MM.1S (cell line): ENCODE measurements at regions not wholly inside any gene's neighbourhood (a gene's known extent, or its start where the extent isn't known, plus 50 kb on each side); places are given as distances from the start of the nearest gene placed in this dataset.

Experiments used
- DNase-seq: peaks from one replicate; pipeline ENCODE4 v3.0.0-alpha.2; 2015
- H2AFZ ChIP-seq: fragments of 300-600 bp; sonication (generic); 2 replicates; pipeline ENCODE4 v1.6.0; 2016; ENCODE audit warnings: antibody characterized with exemption, low read length
- H3F3A ChIP-seq: fragments of 300-600 bp; sonication (generic); 2 replicates; pipeline ENCODE4 v1.6.1; 2016; ENCODE audit warnings: mild to moderate bottlenecking, antibody characterized with exemption, low read length, moderate library complexity, mixed read lengths; ENCODE audit not compliant: insufficient read depth
- H3K27ac ChIP-seq: fragments of 300-600 bp; sonication (generic); 2 replicates; pipeline ENCODE4 v1.5.1; 2016; ENCODE audit warnings: mild to moderate bottlenecking, low read length
- H3K27me3 ChIP-seq: fragments of 300-600 bp; sonication (generic); replicated peaks from 2 replicates; pipeline ENCODE4 v1.6.0; 2016; ENCODE audit warnings: low read length; ENCODE audit not compliant: insufficient read depth
- H3K36me3 ChIP-seq: fragments of 300-600 bp; sonication (generic); replicated peaks from 2 replicates; pipeline ENCODE4 v1.6.1; 2016; ENCODE audit warnings: mild to moderate bottlenecking, low read length, mixed read lengths; ENCODE audit not compliant: insufficient read depth
- H3K4me1 ChIP-seq: fragments of 300-600 bp; sonication (generic); 2 replicates; pipeline ENCODE4 v1.6.1; 2016; ENCODE audit warnings: low read length, mixed read lengths
- H3K4me2 ChIP-seq: fragments of 300-600 bp; sonication (generic); 2 replicates; pipeline ENCODE4 v1.6.0; 2016; ENCODE audit warnings: low read depth, low read length
- H3K4me3 ChIP-seq: fragments of 300-600 bp; sonication (generic); 2 replicates; pipeline ENCODE4 v1.5.1; 2016; ENCODE audit warnings: low read length, mixed read lengths
- H3K79me2 ChIP-seq: fragments of 300-600 bp; sonication (generic); 2 replicates; pipeline ENCODE4 v1.6.1; 2016; ENCODE audit warnings: mixed run types, low read length, mixed read lengths
- H3K9ac ChIP-seq: fragments of 300-600 bp; sonication (generic); 2 replicates; pipeline ENCODE4 v1.6.1; 2016; ENCODE audit warnings: low read length, mixed read lengths
- H3K9me2 ChIP-seq: fragments of 300-600 bp; sonication (generic); replicated peaks from 2 replicates; pipeline ENCODE4 v1.6.1; 2016; ENCODE audit warnings: mild to moderate bottlenecking, low read length, mixed read lengths; ENCODE audit not compliant: insufficient read depth
- H3K9me3 ChIP-seq: fragments of 300-600 bp; sonication (generic); replicated peaks from 2 replicates; pipeline ENCODE4 v1.6.1; 2016; ENCODE audit warnings: mild to moderate bottlenecking, low read length, mixed read lengths; ENCODE audit not compliant: insufficient read depth
- H4K20me1 ChIP-seq: fragments of 300-600 bp; sonication (generic); 2 replicates; pipeline ENCODE4 v1.6.1; 2016; ENCODE audit warnings: mild to moderate bottlenecking, low read length, moderate library complexity, mixed read lengths; ENCODE audit not compliant: insufficient read depth
- EZH2 ChIP-seq: fragments of 300-600 bp; sonication (generic); optimal IDR thresholded peaks from 2 replicates; pipeline ENCODE3; 2017; ENCODE audit warnings: low read depth, mild to moderate bottlenecking, antibody characterized with exemption, low read length, mixed read lengths
- EZH2phosphoT487 ChIP-seq: fragments of 300-600 bp; sonication (generic); IDR thresholded peaks from 2 replicates; pipeline ENCODE4 v1.6.1; 2018; ENCODE audit warnings: antibody characterized with exemption, low read length
- TF ChIP-seq, protein P1 (sequence below): fragments of 300-600 bp; sonication (generic); IDR thresholded peaks from 2 replicates; pipeline ENCODE4 v1.5.1; 2016; ENCODE audit warnings: antibody characterized with exemption, low read length, mixed read lengths

DNA sequence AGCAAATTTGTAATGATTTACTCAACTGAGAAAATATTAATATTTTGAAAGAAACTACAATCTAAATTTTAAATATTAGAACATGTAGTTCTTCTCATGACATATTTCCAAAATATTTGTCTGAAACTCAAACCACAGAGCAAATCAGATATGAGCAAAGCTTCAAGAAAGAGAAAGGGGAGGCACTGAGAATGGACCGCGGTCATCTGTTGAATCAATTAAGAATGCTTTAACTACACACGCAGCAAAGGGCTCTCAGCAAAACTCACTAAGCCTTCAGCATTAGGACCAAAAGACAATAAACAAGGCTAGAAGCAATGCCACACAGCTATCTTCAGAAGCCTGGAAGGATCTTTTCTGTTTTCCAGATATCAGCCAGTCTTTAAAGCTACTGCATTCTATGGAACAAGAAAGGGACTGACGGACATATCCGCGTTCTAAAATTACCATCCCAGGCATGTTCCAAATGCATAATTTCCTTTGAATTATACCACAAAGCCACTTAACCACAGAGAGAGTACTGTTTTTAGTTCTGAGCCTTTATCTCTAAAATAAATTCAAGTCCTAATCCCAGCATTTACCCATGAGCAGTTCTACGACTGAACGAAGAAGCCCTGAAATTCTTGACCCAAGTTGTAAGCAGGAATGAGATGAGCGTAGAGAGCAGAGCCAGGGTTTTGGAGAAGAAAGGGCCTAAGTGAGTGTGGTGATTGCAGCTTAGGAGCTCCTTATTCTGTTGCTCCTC, 513.5 kb downstream of the AGTPBP1 start:
- Histone ChIP-seq H3K9ac (no peak overlapping the region), H3K4me3 (no peak overlapping the region), H4K20me1 (no peaks in the 10 kb centered on the region), H3K27ac (no peak overlapping the region), H3K79me2 (no peaks in the 10 kb centered on the region), H3K27me3 (no peaks in the 10 kb centered on the region), H3K9me2 (no peaks in the 10 kb centered on the region), H3K36me3 (no peaks in the 10 kb centered on the region), H3K4me2 (no peak overlapping the region), H3K4me1 (no peaks in the 10 kb centered on the region), H3K9me3 (no peaks in the 10 kb centered on the region), H2AFZ (no peak overlapping the region), H3F3A (no peaks in the 10 kb centered on the region)
- TF ChIP-seq, protein P1, sequence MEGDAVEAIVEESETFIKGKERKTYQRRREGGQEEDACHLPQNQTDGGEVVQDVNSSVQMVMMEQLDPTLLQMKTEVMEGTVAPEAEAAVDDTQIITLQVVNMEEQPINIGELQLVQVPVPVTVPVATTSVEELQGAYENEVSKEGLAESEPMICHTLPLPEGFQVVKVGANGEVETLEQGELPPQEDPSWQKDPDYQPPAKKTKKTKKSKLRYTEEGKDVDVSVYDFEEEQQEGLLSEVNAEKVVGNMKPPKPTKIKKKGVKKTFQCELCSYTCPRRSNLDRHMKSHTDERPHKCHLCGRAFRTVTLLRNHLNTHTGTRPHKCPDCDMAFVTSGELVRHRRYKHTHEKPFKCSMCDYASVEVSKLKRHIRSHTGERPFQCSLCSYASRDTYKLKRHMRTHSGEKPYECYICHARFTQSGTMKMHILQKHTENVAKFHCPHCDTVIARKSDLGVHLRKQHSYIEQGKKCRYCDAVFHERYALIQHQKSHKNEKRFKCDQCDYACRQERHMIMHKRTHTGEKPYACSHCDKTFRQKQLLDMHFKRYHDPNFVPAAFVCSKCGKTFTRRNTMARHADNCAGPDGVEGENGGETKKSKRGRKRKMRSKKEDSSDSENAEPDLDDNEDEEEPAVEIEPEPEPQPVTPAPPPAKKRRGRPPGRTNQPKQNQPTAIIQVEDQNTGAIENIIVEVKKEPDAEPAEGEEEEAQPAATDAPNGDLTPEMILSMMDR: no peak
- TF ChIP-seq EZH2: no peak
- DNase-seq: no peak

DNA sequence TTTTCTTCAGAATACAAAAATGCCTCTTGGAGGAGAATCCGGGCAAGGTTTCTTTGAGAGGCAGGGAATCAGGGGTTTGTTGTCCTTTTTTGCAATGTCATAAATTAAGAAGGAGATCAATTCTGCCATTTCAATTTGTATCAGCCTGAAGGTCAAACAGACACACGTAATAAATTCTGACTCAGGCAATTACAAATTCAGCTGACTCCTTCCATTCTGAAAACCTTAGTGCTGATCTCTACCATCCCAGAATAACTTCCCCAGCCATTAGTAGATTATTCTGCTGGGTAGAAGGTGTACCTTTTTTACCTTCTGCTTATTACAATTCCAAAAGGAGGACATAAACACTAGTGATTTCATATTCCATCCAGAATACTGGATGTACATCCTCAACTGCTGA, 516.6 kb downstream of the AGTPBP1 start:
- H3K27ac ChIP-seq: no peak overlapping the region
- no peaks in the 10 kb centered on the region for H3K27me3 ChIP-seq
- no peak overlapping the region for H3K9ac ChIP-seq
- no peaks in the 10 kb centered on the region for H3K4me1 ChIP-seq
- no peaks in the 10 kb centered on the region for H3K9me3 ChIP-seq
- no peaks in the 10 kb centered on the region for H3K79me2 ChIP-seq
- no peak overlapping the region for H2AFZ ChIP-seq
- H3K36me3 ChIP-seq: no peaks in the 10 kb centered on the region
- TF ChIP-seq EZH2phosphoT487 (no peak), EZH2 (no peak)
- TF ChIP-seq, protein P1: no peak
- H4K20me1 ChIP-seq: no peaks in the 10 kb centered on the region
- no peaks in the 10 kb centered on the region for H3F3A ChIP-seq
- no peak for DNase-seq
- H3K4me3 ChIP-seq: no peak overlapping the region
- H3K9me2 ChIP-seq: no peaks in the 10 kb centered on the region
- no peak overlapping the region for H3K4me2 ChIP-seq

DNA sequence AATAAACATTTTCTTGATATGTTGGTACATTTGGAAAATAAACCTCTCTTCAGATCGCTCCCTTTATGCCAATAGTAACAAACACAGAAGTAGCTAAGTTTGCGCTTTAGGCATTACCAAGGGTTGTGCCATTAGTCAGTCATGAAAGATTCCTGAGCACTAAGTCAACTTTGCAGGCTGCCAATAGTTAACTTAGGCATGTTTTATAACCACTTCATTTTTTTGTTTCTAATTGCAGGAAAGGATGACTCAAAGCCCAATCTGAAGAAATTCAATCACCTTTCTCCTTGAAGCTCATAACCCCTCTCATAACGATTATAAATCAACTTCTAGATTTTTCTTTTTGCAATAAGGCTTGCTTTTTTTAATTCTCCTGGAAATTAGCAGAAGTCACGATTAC, 517.0 kb downstream of the AGTPBP1 start:
- H2AFZ ChIP-seq: no peak overlapping the region
- H3F3A ChIP-seq: no peaks in the 10 kb centered on the region
- TF ChIP-seq, protein P1: no peak
- TF ChIP-seq EZH2 (no peak), EZH2phosphoT487 (no peak)
- H3K4me1 ChIP-seq: no peaks in the 10 kb centered on the region
- H3K79me2 ChIP-seq: no peaks in the 10 kb centered on the region
- no peak overlapping the region for H3K4me3 ChIP-seq
- no peaks in the 10 kb centered on the region for H3K9me2 ChIP-seq
- H3K9me3 ChIP-seq: no peaks in the 10 kb centered on the region
- H3K27ac ChIP-seq: no peak overlapping the region
- no peak overlapping the region for H3K9ac ChIP-seq
- no peaks in the 10 kb centered on the region for H4K20me1 ChIP-seq
- no peak for DNase-seq
- H3K36me3 ChIP-seq: no peaks in the 10 kb centered on the region
- H3K4me2 ChIP-seq: no peak overlapping the region
- no peaks in the 10 kb centered on the region for H3K27me3 ChIP-seq
